ENCODE measurements at regions not wholly inside any gene's neighbourhood (a gene's known extent, or its start where the extent isn't known, plus 50 kb on each side); places are given as distances from the start of the nearest gene placed in this dataset.

GRCh38 chrX:7606039-7606652 is 236.8 kb upstream of the VCX start:
- Histone ChIP-seq H3K4me1 (ENCODE audit: control insufficient read depth, extremely low read depth, insufficient read depth, low read length) (no peaks in the 10 kb centered on the region), H3K4me3 (ENCODE audit: control insufficient read depth in 2 of 3, extremely low read depth in 1 of 3, insufficient read depth in 2 of 3, low read depth in 1 of 3, low read length in 3 of 3) (no peak overlapping the region), H3K79me2 (ENCODE audit: control insufficient read depth, insufficient read depth, low read length) (no peaks in the 10 kb centered on the region), H3K9ac (ENCODE audit: control insufficient read depth, extremely low read depth, insufficient read depth, low read length) (no peak overlapping the region), H3K27me3 (ENCODE audit: control insufficient read depth, extremely low read depth, insufficient read depth, low read length) (no peaks in the 10 kb centered on the region), H2AFZ (ENCODE audit: control insufficient read depth, low read length) (no peak overlapping the region), H3K9me3 (ENCODE audit: control insufficient read depth, low read depth, low read length) (peaks cover 3% of the 10 kb centered on the region), H4K20me1 (ENCODE audit: control insufficient read depth, extremely low read depth, insufficient read depth, low read length) (no peaks in the 10 kb centered on the region), H3K27ac (ENCODE audit: control insufficient read depth, insufficient read depth, low read length) (no peak overlapping the region), H3K9me1 (ENCODE audit: control insufficient read depth, extremely low read depth, insufficient read depth, low read length) (no peaks in the 10 kb centered on the region), H3K36me3 (ENCODE audit: control insufficient read depth in 2 of 2, extremely low read depth in 1 of 2, insufficient read depth in 2 of 2, low read length in 2 of 2) (no peaks in the 10 kb centered on the region), H3K4me2 (ENCODE audit: control insufficient read depth, extremely low read depth, insufficient read depth, low read depth, low read length) (no peak overlapping the region)
- dilution Hi-C loops (cut with MboI; ENCODE audit: extremely low pct_ligation_motif_present, low sequenced_read_pairs), result no loop called here
- no peak for TF ChIP-seq EZH2 (IDR thresholded peaks at IDR 0.05; ENCODE audit: low read length)
- TF ChIP-seq CTCF (optimal IDR thresholded peaks at IDR 0.05 in 1 of 3, IDR thresholded peaks at IDR 0.05 in 1 of 3, conservative IDR thresholded peaks at IDR 0.05 in 1 of 3; ENCODE audit: extremely low read depth in 1 of 3, insufficient read depth in 2 of 3, low read length in 3 of 3), result no peak
- DNase-seq (ENCODE audit: low read depth, low spot score), result no peak
- no peak for FAIRE-seq

GRCh38 chrX:7603387-7603786 is 239.6 kb upstream of the VCX start:
- no peaks in the 10 kb centered on the region for H3K9me1 ChIP-seq (ENCODE audit: control insufficient read depth, extremely low read depth, insufficient read depth, low read length)
- no peak for DNase-seq (ENCODE audit: low read depth, low spot score)
- no peak overlapping the region for H2AFZ ChIP-seq (ENCODE audit: control insufficient read depth, low read length)
- dilution Hi-C loops (cut with MboI; ENCODE audit: extremely low pct_ligation_motif_present, low sequenced_read_pairs), result no loop called here
- H3K36me3 ChIP-seq (ENCODE audit: control insufficient read depth in 2 of 2, extremely low read depth in 1 of 2, insufficient read depth in 2 of 2, low read length in 2 of 2), result no peaks in the 10 kb centered on the region
- no peaks in the 10 kb centered on the region for H4K20me1 ChIP-seq (ENCODE audit: control insufficient read depth, extremely low read depth, insufficient read depth, low read length)
- no peak for FAIRE-seq
- H3K9ac ChIP-seq (ENCODE audit: control insufficient read depth, extremely low read depth, insufficient read depth, low read length), result no peak overlapping the region
- H3K27me3 ChIP-seq (ENCODE audit: control insufficient read depth, extremely low read depth, insufficient read depth, low read length), result no peaks in the 10 kb centered on the region
- no peak overlapping the region for H3K4me3 ChIP-seq (ENCODE audit: control insufficient read depth in 2 of 3, extremely low read depth in 1 of 3, insufficient read depth in 2 of 3, low read depth in 1 of 3, low read length in 3 of 3)
- H3K4me2 ChIP-seq (ENCODE audit: control insufficient read depth, extremely low read depth, insufficient read depth, low read depth, low read length), result no peak overlapping the region
- no peaks in the 10 kb centered on the region for H3K4me1 ChIP-seq (ENCODE audit: control insufficient read depth, extremely low read depth, insufficient read depth, low read length)
- H3K9me3 ChIP-seq (ENCODE audit: control insufficient read depth, low read depth, low read length), result peaks cover 3% of the 10 kb centered on the region
- H3K27ac ChIP-seq (ENCODE audit: control insufficient read depth, insufficient read depth, low read length), result no peak overlapping the region
- TF ChIP-seq EZH2 (IDR thresholded peaks at IDR 0.05; ENCODE audit: low read length), result no peak
- no peak for TF ChIP-seq CTCF (optimal IDR thresholded peaks at IDR 0.05 in 1 of 3, IDR thresholded peaks at IDR 0.05 in 1 of 3, conservative IDR thresholded peaks at IDR 0.05 in 1 of 3; ENCODE audit: extremely low read depth in 1 of 3, insufficient read depth in 2 of 3, low read length in 3 of 3)
- no peaks in the 10 kb centered on the region for H3K79me2 ChIP-seq (ENCODE audit: control insufficient read depth, insufficient read depth, low read length)

Data from keratinocyte (primary cell).